ENCODE measurements at regions not wholly inside any gene's neighbourhood (a gene's known extent, or its start where the extent isn't known, plus 50 kb on each side); places are given as distances from the start of the nearest gene placed in this dataset.

DNA sequence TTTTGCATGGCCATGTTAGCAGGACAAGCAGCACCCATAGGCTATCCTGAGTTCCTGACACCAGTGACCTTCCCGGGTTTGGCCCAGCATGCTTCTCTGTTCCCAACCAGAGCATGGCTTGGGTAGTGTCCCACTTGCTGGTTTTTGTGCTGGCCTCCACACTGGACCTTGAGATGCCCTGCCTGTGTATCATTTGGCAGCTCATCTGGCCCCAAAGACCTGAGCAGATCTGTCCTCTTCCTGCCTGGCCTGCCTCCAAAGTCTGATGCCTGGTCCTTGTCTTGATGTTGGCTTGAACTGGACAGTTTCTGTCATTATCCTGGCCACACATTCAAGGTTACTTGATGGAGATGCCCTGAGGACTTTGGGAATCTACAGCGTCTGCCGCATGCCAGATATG lies 590.7 kb upstream of the KLF4 start:
- Histone ChIP-seq H3K14ac (ENCODE audit: low read length) (no peak overlapping the region), H3K4me3 (ENCODE audit: low read depth, low read length) (no peak overlapping the region), H2BK12ac (ENCODE audit: low read length) (no peak overlapping the region), H2BK120ac (ENCODE audit: insufficient read depth, low read length, poor library complexity) (no peak overlapping the region), H3K23ac (ENCODE audit: low read length) (no peak overlapping the region), H3K79me1 (ENCODE audit: low read length) (no peaks in the 10 kb centered on the region), H4K8ac (ENCODE audit: low read depth, low read length) (no peak overlapping the region), H3K36me3 (ENCODE audit: control insufficient read depth in 1 of 2, insufficient read depth in 2 of 2, low read length in 2 of 2) (no peaks in the 10 kb centered on the region), H3K4ac (ENCODE audit: low read depth, low read length) (no peak overlapping the region), H3K79me2 (ENCODE audit: control insufficient read depth, insufficient read depth, low read length, poor library complexity) (no peaks in the 10 kb centered on the region), H3K18ac (ENCODE audit: low read length) (no peak overlapping the region), H2BK5ac (ENCODE audit: low read depth, low read length, poor library complexity) (no peak overlapping the region), H4K12ac (ENCODE audit: low read depth, low read length) (no peak overlapping the region), H3K27me3 (ENCODE audit: insufficient read depth, low read length) (no peaks in the 10 kb centered on the region), H3K27ac (ENCODE audit: low read depth, low read length) (no peak overlapping the region), H2AFZ (ENCODE audit: insufficient read depth, low read length, poor library complexity) (no peak overlapping the region), H4K91ac (ENCODE audit: low read depth, low read length) (no peak overlapping the region), H3K9me3 (ENCODE audit: insufficient read depth, low read depth, low read length) (no peaks in the 10 kb centered on the region), H3K9ac (ENCODE audit: low read length) (no peak overlapping the region), H3K4me1 (ENCODE audit: control insufficient read depth in 1 of 2, insufficient read depth in 2 of 2, low read length in 2 of 2) (peaks cover 4 to 7% of the 10 kb centered on the region in 2 experiments), H2AK5ac (ENCODE audit: low read length) (no peak overlapping the region), H3K4me2 (ENCODE audit: low read length) (no peak overlapping the region)
- no CpG with 5 or more reads among the region's 3 CpGs for WGBS (ENCODE audit: extremely low coverage, insufficient coverage, insufficient read length)
- DNase-seq, result no peak

GRCh38 chr9:108078811-108079210 lies 589.2 kb upstream of the KLF4 start:
- WGBS (ENCODE audit: extremely low coverage, insufficient coverage, insufficient read length), result no CpG with 5 or more reads among the region's 2 CpGs

DNA sequence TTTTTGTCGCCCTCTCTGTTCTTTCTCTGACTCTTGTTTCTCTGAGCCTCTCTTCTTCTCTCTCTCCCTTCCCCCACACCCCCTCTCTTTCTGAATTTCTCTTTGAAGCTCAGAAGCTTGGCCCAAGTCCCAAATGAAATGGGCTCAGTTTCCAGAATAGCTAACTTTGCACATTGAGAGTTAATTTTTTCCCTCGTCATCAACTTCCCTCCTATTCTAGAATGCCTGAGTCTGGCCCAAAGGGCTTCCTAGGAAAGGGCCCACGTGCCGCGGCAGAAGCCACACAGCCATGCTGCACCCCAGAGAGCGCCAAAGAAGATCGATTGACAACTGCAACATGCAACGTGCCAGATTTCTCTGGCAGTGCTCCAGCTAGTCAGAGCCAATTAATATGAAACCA lies 588.8 kb upstream of the KLF4 start:
- no CpG with 5 or more reads among the region's 8 CpGs for WGBS (ENCODE audit: extremely low coverage, insufficient coverage, insufficient read length)
- Histone ChIP-seq H2BK12ac (ENCODE audit: low read length) (no peak overlapping the region), H3K4me2 (ENCODE audit: low read length) (no peak overlapping the region), H4K8ac (ENCODE audit: low read depth, low read length) (no peak overlapping the region), H3K27me3 (ENCODE audit: insufficient read depth, low read length) (no peaks in the 10 kb centered on the region), H3K79me1 (ENCODE audit: low read length) (no peaks in the 10 kb centered on the region), H2BK120ac (ENCODE audit: insufficient read depth, low read length, poor library complexity) (no peak overlapping the region), H3K4me1 (ENCODE audit: control insufficient read depth in 1 of 2, insufficient read depth in 2 of 2, low read length in 2 of 2) (peaks cover 4 to 7% of the 10 kb centered on the region in 2 experiments), H3K4ac (ENCODE audit: low read depth, low read length) (no peak overlapping the region), H2AFZ (ENCODE audit: insufficient read depth, low read length, poor library complexity) (no peak overlapping the region), H3K4me3 (ENCODE audit: low read depth, low read length) (no peak overlapping the region), H3K18ac (ENCODE audit: low read length) (no peak overlapping the region), H3K27ac (ENCODE audit: low read depth, low read length) (no peak overlapping the region), H3K9ac (ENCODE audit: low read length) (no peak overlapping the region), H3K79me2 (ENCODE audit: control insufficient read depth, insufficient read depth, low read length, poor library complexity) (no peaks in the 10 kb centered on the region), H3K9me3 (ENCODE audit: insufficient read depth, low read depth, low read length) (no peaks in the 10 kb centered on the region), H3K14ac (ENCODE audit: low read length) (no peak overlapping the region), H4K91ac (ENCODE audit: low read depth, low read length) (no peak overlapping the region), H4K12ac (ENCODE audit: low read depth, low read length) (no peak overlapping the region), H2BK5ac (ENCODE audit: low read depth, low read length, poor library complexity) (no peak overlapping the region), H2AK5ac (ENCODE audit: low read length) (no peak overlapping the region), H3K36me3 (ENCODE audit: control insufficient read depth in 1 of 2, insufficient read depth in 2 of 2, low read length in 2 of 2) (no peaks in the 10 kb centered on the region), H3K23ac (ENCODE audit: low read length) (no peak overlapping the region)
- DNase-seq, result no peak

More at GRCh38 chr9:108078811-108079210, 589.2 kb upstream of the KLF4 start:
- no peak overlapping the region for H2BK12ac ChIP-seq (ENCODE audit: low read length)
- H3K4me2 ChIP-seq (ENCODE audit: low read length), result no peak overlapping the region
- H3K9ac ChIP-seq (ENCODE audit: low read length), result no peak overlapping the region
- H3K23ac ChIP-seq (ENCODE audit: low read length), result no peak overlapping the region
- H3K79me2 ChIP-seq (ENCODE audit: control insufficient read depth, insufficient read depth, low read length, poor library complexity), result no peaks in the 10 kb centered on the region
- no peak overlapping the region for H2AK5ac ChIP-seq (ENCODE audit: low read length)
- H3K79me1 ChIP-seq (ENCODE audit: low read length), result no peaks in the 10 kb centered on the region
- H3K36me3 ChIP-seq (ENCODE audit: control insufficient read depth in 1 of 2, insufficient read depth in 2 of 2, low read length in 2 of 2), result no peaks in the 10 kb centered on the region
- H3K27ac ChIP-seq (ENCODE audit: low read depth, low read length), result no peak overlapping the region
- H4K12ac ChIP-seq (ENCODE audit: low read depth, low read length), result no peak overlapping the region
- H3K4me3 ChIP-seq (ENCODE audit: low read depth, low read length), result no peak overlapping the region
- H2BK5ac ChIP-seq (ENCODE audit: low read depth, low read length, poor library complexity), result no peak overlapping the region
- DNase-seq, result no peak
- H2AFZ ChIP-seq (ENCODE audit: insufficient read depth, low read length, poor library complexity), result no peak overlapping the region
- H3K4ac ChIP-seq (ENCODE audit: low read depth, low read length), result no peak overlapping the region
- H3K9me3 ChIP-seq (ENCODE audit: insufficient read depth, low read depth, low read length), result no peaks in the 10 kb centered on the region
- no peak overlapping the region for H4K8ac ChIP-seq (ENCODE audit: low read depth, low read length)
- H3K18ac ChIP-seq (ENCODE audit: low read length), result no peak overlapping the region
- no peak overlapping the region for H4K91ac ChIP-seq (ENCODE audit: low read depth, low read length)
- H2BK120ac ChIP-seq (ENCODE audit: insufficient read depth, low read length, poor library complexity), result no peak overlapping the region
- H3K27me3 ChIP-seq (ENCODE audit: insufficient read depth, low read length), result no peaks in the 10 kb centered on the region
- H3K4me1 ChIP-seq (ENCODE audit: control insufficient read depth in 1 of 2, insufficient read depth in 2 of 2, low read length in 2 of 2), result peaks cover 4 to 7% of the 10 kb centered on the region in 2 experiments
- H3K14ac ChIP-seq (ENCODE audit: low read length), result no peak overlapping the region

GRCh38 chr9:108077556-108077955 lies 588.0 kb upstream of the KLF4 start:
- DNase-seq, result peak in 1 of 2 donors; percentile 42
- no peaks in the 10 kb centered on the region for H3K36me3 ChIP-seq (ENCODE audit: control insufficient read depth in 1 of 2, insufficient read depth in 2 of 2, low read length in 2 of 2)
- H3K14ac ChIP-seq (ENCODE audit: low read length), result no peak overlapping the region
- no peak overlapping the region for H3K18ac ChIP-seq (ENCODE audit: low read length)
- no peak overlapping the region for H3K27ac ChIP-seq (ENCODE audit: low read depth, low read length)
- H2AK5ac ChIP-seq (ENCODE audit: low read length), result no peak overlapping the region
- H3K4me2 ChIP-seq (ENCODE audit: low read length), result no peak overlapping the region
- no peak overlapping the region for H3K23ac ChIP-seq (ENCODE audit: low read length)
- no peak overlapping the region for H2BK120ac ChIP-seq (ENCODE audit: insufficient read depth, low read length, poor library complexity)
- no peaks in the 10 kb centered on the region for H3K79me1 ChIP-seq (ENCODE audit: low read length)
- H4K91ac ChIP-seq (ENCODE audit: low read depth, low read length), result no peak overlapping the region
- no peak overlapping the region for H3K4ac ChIP-seq (ENCODE audit: low read depth, low read length)
- H3K9me3 ChIP-seq (ENCODE audit: insufficient read depth, low read depth, low read length), result no peaks in the 10 kb centered on the region
- no CpG with 5 or more reads among the region's 10 CpGs for WGBS (ENCODE audit: extremely low coverage, insufficient coverage, insufficient read length)
- H2BK12ac ChIP-seq (ENCODE audit: low read length), result no peak overlapping the region
- H3K9ac ChIP-seq (ENCODE audit: low read length), result no peak overlapping the region
- H2AFZ ChIP-seq (ENCODE audit: insufficient read depth, low read length, poor library complexity), result no peak overlapping the region
- no peak overlapping the region for H4K8ac ChIP-seq (ENCODE audit: low read depth, low read length)
- peaks cover 4 to 7% of the 10 kb centered on the region in 2 experiments for H3K4me1 ChIP-seq (ENCODE audit: control insufficient read depth in 1 of 2, insufficient read depth in 2 of 2, low read length in 2 of 2)
- no peak overlapping the region for H4K12ac ChIP-seq (ENCODE audit: low read depth, low read length)
- no peaks in the 10 kb centered on the region for H3K79me2 ChIP-seq (ENCODE audit: control insufficient read depth, insufficient read depth, low read length, poor library complexity)
- no peaks in the 10 kb centered on the region for H3K27me3 ChIP-seq (ENCODE audit: insufficient read depth, low read length)
- H3K4me3 ChIP-seq (ENCODE audit: low read depth, low read length), result no peak overlapping the region
- H2BK5ac ChIP-seq (ENCODE audit: low read depth, low read length, poor library complexity), result no peak overlapping the region
